HCT116 (cell line): ENCODE measurements at regions not wholly inside any gene's neighbourhood (a gene's known extent, or its start where the extent isn't known, plus 50 kb on each side); places are given as distances from the start of the nearest gene placed in this dataset.

Experiments used
- ATAC-seq: fragments of 200-7000 bp; cut with Tn5 transposase; 2 replicates; pipeline ENCODE4 v1.9.1; 2020; ENCODE audit warnings: mild to moderate bottlenecking, moderate library complexity
- BruUV-seq: library from RNA; stranded (reverse); fragments of 400-500 nt; replicated peaks from 2 replicates; lab custom pipeline; 2021; lab: Mats Ljungman, UMichigan
- CTCF ChIA-PET: fragments of 300-600 bp; sonication (Branson Sonifier 250); formaldehyde crosslinking; loops from one replicate; lab custom pipeline; 2021; ENCODE audit warnings: antibody characterized with exemption; lab: Charles Lee
- POLR2A ChIA-PET: fragments of 300-600, 350-600 bp; sonication (Branson Sonifier 250); formaldehyde crosslinking; loops from one replicate; lab custom pipeline; 2021; ENCODE audit warnings: antibody characterized with exemption; lab: Charles Lee
- RAD21 ChIA-PET, 2 experiments: fragments of 300-600 bp; sonication (Branson Sonifier 250); formaldehyde crosslinking; loops; one replicate each; lab custom pipeline; 2023; ENCODE audit warnings: low total read pairs in 2 of 2; ENCODE audit not compliant: uncharacterized antibody in 2 of 2, unreplicated experiment in 2 of 2, low non-redundant PET in 1 of 2; lab: Charles Lee
- DNase-seq: peaks from one replicate; pipeline ENCODE4 v3.0.0-alpha.2; 2010; ENCODE audit warnings: low read depth, low spot score
- H2AFZ ChIP-seq: fragments of 200-600 bp; shearing (Covaris generic), sonication (generic); 2 replicates; pipeline ENCODE4 v1.6.1; 2017; ENCODE audit warnings: low read depth, mixed run types, mixed read lengths, antibody characterized with exemption, low read length; ENCODE audit not compliant: poor library complexity, severe bottlenecking
- H3K27ac ChIP-seq: 2 replicates; pipeline ENCODE4 v1.5.1; 2012; ENCODE audit warnings: low read depth, low read length
- H3K27me3 ChIP-seq: fragments of 200-600 bp; sonication (generic); 2 replicates; pipeline ENCODE4 v1.6.1; 2016; ENCODE audit warnings: mixed run types, low read length, mixed read lengths; ENCODE audit not compliant: insufficient read depth
- H3K36me3 ChIP-seq, 2 experiments: fragments of 200-500 bp in 1 of 2; fragments of 200-600 bp in 1 of 2; sonication (Bioruptor generic) in 1 of 2; sonication (generic) in 1 of 2; 2 replicates each; pipeline versions ENCODE4 v1.5.1 to v1.6.1; 2014 to 2016; ENCODE audit warnings: low read length in 2 of 2, inconsistent platforms in 1 of 2, mixed read lengths in 1 of 2, mixed run types in 1 of 2; ENCODE audit not compliant: insufficient read depth in 2 of 2, control insufficient read depth in 1 of 2
- H3K4me1 ChIP-seq, 2 experiments: fragments of 200-600 bp in 1 of 2; sonication (generic) in 1 of 2; 2 replicates each; pipeline versions ENCODE4 v1.5.1 to v1.6.1; 2012 to 2017; ENCODE audit warnings: low read length in 2 of 2, inconsistent platforms in 1 of 2, mild to moderate bottlenecking in 1 of 2, mixed read lengths in 1 of 2, mixed run types in 1 of 2, moderate library complexity in 1 of 2; ENCODE audit not compliant: insufficient read depth in 2 of 2, control insufficient read depth in 1 of 2
- H3K4me2 ChIP-seq: fragments of 200-600 bp; sonication (generic); 2 replicates; pipeline ENCODE4 v1.6.1; 2017; ENCODE audit warnings: mixed run types, low read length, mixed read lengths
- H3K4me3 ChIP-seq, 2 experiments: fragments of 200-600 bp in 1 of 2; sonication (generic) in 1 of 2; replicated peaks in 1 of 2; 2 replicates each; pipeline ENCODE4 v1.5.1; 2011 to 2016; ENCODE audit warnings: low read length in 2 of 2, control low read depth in 1 of 2, low read depth in 1 of 2, mild to moderate bottlenecking in 1 of 2, mixed read lengths in 1 of 2, mixed run types in 1 of 2
- H3K79me2 ChIP-seq: fragments of 200-600 bp; sonication (generic); 2 replicates; pipeline ENCODE4 v1.6.1; 2017; ENCODE audit warnings: mild to moderate bottlenecking, mixed run types, low read length, moderate library complexity, mixed read lengths; ENCODE audit not compliant: insufficient read depth
- H3K9ac ChIP-seq: fragments of 200-600 bp; sonication (generic); 2 replicates; pipeline ENCODE4 v1.6.1; 2016; ENCODE audit warnings: low read length, mixed read lengths
- H3K9me2 ChIP-seq: fragments of 200-600 bp; sonication (generic), shearing (Covaris generic); 2 replicates; pipeline ENCODE4 v1.6.1; 2017; ENCODE audit warnings: mixed run types, mild to moderate bottlenecking, moderate library complexity; ENCODE audit not compliant: insufficient read depth
- H3K9me3 ChIP-seq, 2 experiments: fragments of 200-500 bp in 1 of 2; fragments of 200-600 bp in 1 of 2; sonication (Bioruptor generic) in 1 of 2; sonication (generic) in 1 of 2; 2 replicates each; pipeline ENCODE4 v1.6.1; 2014 to 2017; ENCODE audit warnings: low read length in 2 of 2, mixed read lengths in 2 of 2, inconsistent platforms in 1 of 2, low read depth in 1 of 2, mild to moderate bottlenecking in 1 of 2, mixed run types in 1 of 2, moderate library complexity in 1 of 2; ENCODE audit not compliant: control insufficient read depth in 1 of 2, insufficient read depth in 1 of 2
- H4K20me1 ChIP-seq: fragments of 200-600 bp; sonication (generic), shearing (Covaris generic); 2 replicates; pipeline ENCODE4 v1.6.1; 2017; ENCODE audit warnings: mixed run types, mild to moderate bottlenecking, moderate library complexity; ENCODE audit not compliant: insufficient read depth
- EGR1 ChIP-seq: IDR thresholded peaks from 2 replicates; pipeline ENCODE4 v1.6.1; 2012; ENCODE audit warnings: low read depth
- ELF1 ChIP-seq: IDR thresholded peaks from 2 replicates; pipeline ENCODE4 v1.6.1; 2012; ENCODE audit warnings: low read depth, borderline replicate concordance
- POLR2A ChIP-seq: IDR thresholded peaks from 2 replicates; pipeline ENCODE4 v1.7.0; 2011; ENCODE audit warnings: borderline replicate concordance; ENCODE audit not compliant: insufficient read depth, insufficient read length; ENCODE audit errors: extremely low read depth
- SP1 ChIP-seq: IDR thresholded peaks from 2 replicates; pipeline ENCODE4 v1.6.1; 2012; ENCODE audit warnings: low read depth
- intact Hi-C: fragments of 100-400 bp; cut with micrococcal nuclease; formaldehyde crosslinking; loops from 2 replicates; pipeline ENCODE4 v1.10.0; 2022
- TF ChIP-seq, protein P1 (sequence below): IDR thresholded peaks from 2 replicates; pipeline ENCODE4 v1.6.1; 2012; ENCODE audit warnings: low read depth

DNA sequence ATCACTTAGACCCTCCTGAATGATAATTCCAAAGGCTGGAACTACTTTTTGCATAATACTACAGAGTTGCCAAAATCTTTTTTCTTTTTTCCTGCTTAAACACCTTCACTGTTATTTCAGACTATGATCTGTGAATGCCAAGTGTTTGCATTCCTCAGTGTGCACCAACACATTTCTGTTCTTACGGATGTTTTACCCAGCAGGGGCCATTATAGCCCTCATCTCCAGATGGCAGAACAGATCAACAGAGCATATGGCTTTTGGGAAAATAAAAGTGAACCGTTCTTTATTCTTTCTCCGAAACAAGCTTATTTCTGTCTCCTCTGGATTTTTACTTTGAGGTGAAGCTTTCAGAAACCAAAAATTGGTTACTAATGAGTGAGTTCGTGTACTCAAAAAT, 1226.6 kb upstream of the FAM98A start:
- Histone ChIP-seq H4K20me1 (no peaks in the 10 kb centered on the region), H3K9ac (no peak overlapping the region), H3K4me1 (no peaks in the 10 kb centered on the region), H2AFZ (no peak overlapping the region), H3K36me3 (no peaks in the 10 kb centered on the region), H3K27ac (no peak overlapping the region), H3K9me3 (peaks cover 0 to 4% of the 10 kb centered on the region in 2 experiments; a peak in 2 of 4 replicates), H3K27me3 (no peaks in the 10 kb centered on the region), H3K79me2 (no peaks in the 10 kb centered on the region), H3K9me2 (no peaks in the 10 kb centered on the region), H3K4me2 (no peak overlapping the region), H3K4me3 (no peak overlapping the region)
- BruUV-seq = no TSS peak
- ATAC-seq = no peak
- TF ChIP-seq EGR1 (no peak), ELF1 (no peak)
- TF ChIP-seq, protein P1, sequence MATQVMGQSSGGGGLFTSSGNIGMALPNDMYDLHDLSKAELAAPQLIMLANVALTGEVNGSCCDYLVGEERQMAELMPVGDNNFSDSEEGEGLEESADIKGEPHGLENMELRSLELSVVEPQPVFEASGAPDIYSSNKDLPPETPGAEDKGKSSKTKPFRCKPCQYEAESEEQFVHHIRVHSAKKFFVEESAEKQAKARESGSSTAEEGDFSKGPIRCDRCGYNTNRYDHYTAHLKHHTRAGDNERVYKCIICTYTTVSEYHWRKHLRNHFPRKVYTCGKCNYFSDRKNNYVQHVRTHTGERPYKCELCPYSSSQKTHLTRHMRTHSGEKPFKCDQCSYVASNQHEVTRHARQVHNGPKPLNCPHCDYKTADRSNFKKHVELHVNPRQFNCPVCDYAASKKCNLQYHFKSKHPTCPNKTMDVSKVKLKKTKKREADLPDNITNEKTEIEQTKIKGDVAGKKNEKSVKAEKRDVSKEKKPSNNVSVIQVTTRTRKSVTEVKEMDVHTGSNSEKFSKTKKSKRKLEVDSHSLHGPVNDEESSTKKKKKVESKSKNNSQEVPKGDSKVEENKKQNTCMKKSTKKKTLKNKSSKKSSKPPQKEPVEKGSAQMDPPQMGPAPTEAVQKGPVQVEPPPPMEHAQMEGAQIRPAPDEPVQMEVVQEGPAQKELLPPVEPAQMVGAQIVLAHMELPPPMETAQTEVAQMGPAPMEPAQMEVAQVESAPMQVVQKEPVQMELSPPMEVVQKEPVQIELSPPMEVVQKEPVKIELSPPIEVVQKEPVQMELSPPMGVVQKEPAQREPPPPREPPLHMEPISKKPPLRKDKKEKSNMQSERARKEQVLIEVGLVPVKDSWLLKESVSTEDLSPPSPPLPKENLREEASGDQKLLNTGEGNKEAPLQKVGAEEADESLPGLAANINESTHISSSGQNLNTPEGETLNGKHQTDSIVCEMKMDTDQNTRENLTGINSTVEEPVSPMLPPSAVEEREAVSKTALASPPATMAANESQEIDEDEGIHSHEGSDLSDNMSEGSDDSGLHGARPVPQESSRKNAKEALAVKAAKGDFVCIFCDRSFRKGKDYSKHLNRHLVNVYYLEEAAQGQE = no peak
- no peak for DNase-seq
- ChIA-PET CTCF (no interaction called here), POLR2A (no interaction called here), RAD21 (no interaction called here)
- intact Hi-C loops = no loop called here

DNA sequence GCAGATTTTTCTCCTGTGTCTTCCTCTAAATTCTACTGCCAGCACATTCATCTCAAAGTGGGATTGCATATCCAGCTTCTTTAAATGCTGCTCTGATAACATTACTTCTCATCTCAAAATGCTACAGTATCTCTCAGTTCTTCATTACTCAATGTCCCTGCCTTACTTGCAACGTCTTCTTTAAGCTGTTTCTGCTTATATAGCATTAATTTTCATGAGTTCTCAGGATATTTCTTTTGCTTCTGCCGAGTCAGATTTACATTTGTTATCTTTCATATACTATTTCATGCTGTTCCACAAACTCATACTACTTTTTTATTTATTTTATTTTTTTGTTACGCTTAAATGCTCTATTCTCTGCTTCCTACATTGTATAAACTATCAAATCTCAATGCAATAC, 1223.5 kb upstream of the FAM98A start:
- H4K20me1 ChIP-seq = no peaks in the 10 kb centered on the region
- no peaks in the 10 kb centered on the region for H3K27me3 ChIP-seq
- intact Hi-C loops = no loop called here
- H3K4me3 ChIP-seq = no peak overlapping the region
- no TSS peak for BruUV-seq
- no peak overlapping the region for H3K4me2 ChIP-seq
- H3K4me1 ChIP-seq = no peaks in the 10 kb centered on the region
- DNase-seq (no peak), ATAC-seq (no peak)
- TF ChIP-seq SP1 (no peak), POLR2A (no peak)
- peaks cover 0 to 4% of the 10 kb centered on the region in 2 experiments; a peak in 2 of 4 replicates for H3K9me3 ChIP-seq
- H3K9ac ChIP-seq = no peak overlapping the region
- H3K36me3 ChIP-seq = no peaks in the 10 kb centered on the region
- no peak overlapping the region for H3K27ac ChIP-seq
- no peak overlapping the region for H2AFZ ChIP-seq
- no peaks in the 10 kb centered on the region for H3K9me2 ChIP-seq
- no peaks in the 10 kb centered on the region for H3K79me2 ChIP-seq
- POLR2A ChIA-PET = no interaction called here
- CTCF ChIA-PET = no interaction called here
- RAD21 ChIA-PET = no interaction called here
